GM18909 (cell line): ENCODE measurements at regions not wholly inside any gene's neighbourhood (a gene's known extent, or its start where the extent isn't known, plus 50 kb on each side); places are given as distances from the start of the nearest gene placed in this dataset.

Experiments used
- ATAC-seq: cut with Tn5 transposase; IDR thresholded peaks from one replicate; pipeline ENCODE4 v1.9.1; 2021; ENCODE audit warnings: mild to moderate bottlenecking; ENCODE audit not compliant: unreplicated experiment, poor library complexity

- ATAC-seq, result no peak
Observed at GRCh38 chr6:120675886-120676285, 658.4 kb downstream of the TBC1D32 start.

DNA sequence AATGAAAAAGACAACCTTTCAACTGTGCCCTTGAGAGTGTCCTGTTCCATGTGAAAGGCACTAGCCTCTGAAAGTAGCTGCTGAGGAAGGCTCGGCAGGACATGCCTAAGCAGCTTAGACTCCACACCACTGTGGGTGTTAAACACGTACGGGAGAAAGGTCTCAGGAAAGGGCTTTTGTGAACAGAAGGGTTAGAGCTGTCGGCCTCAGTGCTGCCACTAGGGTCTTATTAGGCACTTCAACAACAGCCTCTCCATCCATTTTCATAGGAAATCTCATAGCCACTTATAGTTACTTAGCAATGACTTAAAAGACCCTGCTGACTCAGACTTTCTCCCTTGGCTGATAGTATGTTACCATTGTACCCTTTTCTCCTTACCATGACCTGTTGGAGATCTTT, 662.8 kb downstream of the TBC1D32 start:
- ATAC-seq, result no peak

DNA sequence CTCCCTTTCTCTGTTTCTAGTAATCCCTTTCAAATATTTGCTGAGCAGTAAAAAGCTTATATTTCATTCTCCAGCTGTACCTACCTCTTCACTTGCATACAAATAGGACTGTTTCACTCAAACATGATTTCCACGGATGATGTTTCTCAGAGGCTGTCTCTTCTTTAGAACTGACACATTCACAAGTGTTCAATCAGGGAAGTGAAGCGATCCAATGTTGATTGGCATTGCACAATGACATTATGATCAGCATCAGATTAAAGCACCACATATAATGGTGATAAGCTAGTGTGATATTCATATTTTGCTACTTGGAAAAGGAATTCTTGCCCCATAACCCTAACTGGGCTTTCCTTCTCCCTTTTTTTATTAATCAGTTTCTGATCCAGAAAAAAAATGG, 681.8 kb downstream of the TBC1D32 start:
- no peak for ATAC-seq

GRCh38 chr6:120648713-120649112, 685.6 kb downstream of the TBC1D32 start:
- ATAC-seq, result no peak

DNA sequence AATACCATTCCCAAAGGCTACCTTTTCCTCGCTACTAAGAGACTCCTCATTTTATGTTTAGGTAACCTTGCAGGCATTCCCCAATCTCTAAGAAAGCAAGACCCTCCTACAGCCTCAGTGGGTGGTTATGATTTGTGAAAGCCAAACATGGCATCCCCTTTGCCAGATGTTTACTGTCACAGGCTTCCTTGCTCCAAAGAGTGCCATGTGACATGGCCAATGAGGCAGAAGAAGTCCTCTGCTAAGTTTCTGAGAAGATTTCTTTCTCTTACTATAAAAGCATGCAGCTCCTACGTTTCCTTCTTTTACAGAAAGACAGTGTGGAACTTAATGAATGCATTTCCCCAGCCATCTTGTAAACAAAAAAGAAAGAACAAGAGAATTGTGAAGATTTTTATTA, 688.2 kb downstream of the TBC1D32 start:
- no peak for ATAC-seq

DNA sequence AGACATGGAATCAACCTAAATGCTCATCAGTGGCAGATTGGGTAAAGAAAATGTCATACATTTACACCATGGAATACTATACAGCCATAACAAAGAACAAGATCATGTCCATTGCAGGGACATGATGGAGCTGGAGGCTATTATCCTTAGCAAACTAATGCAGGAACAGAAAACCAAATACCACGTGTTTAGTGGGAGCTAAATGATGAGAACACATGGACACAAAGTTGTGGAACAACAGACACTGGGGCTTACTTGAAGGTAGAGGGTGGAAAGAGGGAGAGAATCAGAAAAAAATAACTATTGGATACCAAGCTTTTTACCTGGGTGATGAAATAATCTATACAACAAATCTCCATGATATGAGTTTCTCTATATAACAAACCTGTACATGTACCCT, 701.3 kb downstream of the TBC1D32 start:
- no peak for ATAC-seq

GRCh38 chr6:120627612-120628011, 706.7 kb downstream of the TBC1D32 start:
- no peak for ATAC-seq

- ATAC-seq, result no peak
Observed at GRCh38 chr6:120622127-120622631, 712.1 kb downstream of the TBC1D32 start.

- ATAC-seq, result no peak
Observed at GRCh38 chr6:120620900-120621299, 713.4 kb downstream of the TBC1D32 start.

DNA sequence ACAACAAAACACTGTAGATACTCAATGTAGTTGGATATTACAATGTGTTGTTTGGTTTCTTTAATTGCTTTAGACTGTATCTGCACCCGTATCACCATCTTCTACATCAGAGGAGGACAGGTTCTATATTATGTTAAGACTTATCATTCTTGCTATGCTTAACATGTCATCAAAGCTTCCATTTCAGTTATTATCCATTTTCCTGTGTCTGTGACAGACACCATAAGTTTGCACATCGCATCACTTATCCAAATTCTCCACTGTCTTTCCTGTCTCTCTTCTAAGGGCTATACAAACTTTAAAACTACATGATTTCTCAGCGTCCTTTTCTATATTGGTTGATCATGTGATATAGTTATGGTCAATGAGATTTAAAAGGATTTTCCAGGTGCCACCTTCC, 719.0 kb downstream of the TBC1D32 start:
- no peak for ATAC-seq

GRCh38 chr6:120614723-120615122, 719.6 kb downstream of the TBC1D32 start:
- no peak for ATAC-seq

DNA sequence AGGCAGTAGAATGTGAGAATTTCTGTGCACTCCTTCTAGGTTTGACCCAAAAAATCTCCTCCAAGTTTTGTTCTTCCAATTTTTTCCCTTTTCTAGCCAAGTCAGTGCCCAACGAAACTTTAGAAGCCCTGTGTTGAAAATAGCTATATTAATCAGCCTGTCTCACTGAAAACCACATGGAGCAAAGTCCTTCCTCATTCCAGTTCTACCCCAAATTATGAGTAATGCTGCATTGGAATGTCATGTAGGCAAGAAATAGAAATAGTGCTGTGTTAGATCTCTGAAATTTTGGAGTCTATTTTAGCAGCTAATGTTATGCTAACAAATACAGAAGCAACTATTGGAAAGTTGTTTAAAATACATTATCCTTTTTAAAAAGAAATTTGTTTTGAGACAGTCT, 725.5 kb downstream of the TBC1D32 start:
- ATAC-seq, result no peak

DNA sequence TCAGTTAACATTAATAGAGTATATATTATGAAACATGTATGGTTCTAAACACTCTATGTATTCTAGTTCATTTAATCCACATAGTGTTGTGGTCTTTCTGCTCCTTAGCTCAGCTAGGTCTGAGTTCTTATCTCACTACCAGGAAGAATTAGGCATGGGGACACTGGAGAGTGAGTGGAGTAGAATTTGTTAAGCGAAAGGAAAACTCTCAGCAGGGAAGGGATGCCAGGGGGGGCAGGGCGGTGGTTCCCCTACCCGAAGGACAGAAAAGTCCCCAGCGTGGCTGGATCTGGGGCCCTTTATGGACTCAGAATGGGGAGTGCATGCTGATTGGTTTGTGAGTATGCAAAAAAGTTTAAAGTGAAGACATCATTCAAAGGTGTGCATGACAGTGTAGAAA, 727.5 kb downstream of the TBC1D32 start:
- no peak for ATAC-seq

- ATAC-seq, result no peak
Observed at GRCh38 chr6:120604510-120604909, 729.8 kb downstream of the TBC1D32 start.

DNA sequence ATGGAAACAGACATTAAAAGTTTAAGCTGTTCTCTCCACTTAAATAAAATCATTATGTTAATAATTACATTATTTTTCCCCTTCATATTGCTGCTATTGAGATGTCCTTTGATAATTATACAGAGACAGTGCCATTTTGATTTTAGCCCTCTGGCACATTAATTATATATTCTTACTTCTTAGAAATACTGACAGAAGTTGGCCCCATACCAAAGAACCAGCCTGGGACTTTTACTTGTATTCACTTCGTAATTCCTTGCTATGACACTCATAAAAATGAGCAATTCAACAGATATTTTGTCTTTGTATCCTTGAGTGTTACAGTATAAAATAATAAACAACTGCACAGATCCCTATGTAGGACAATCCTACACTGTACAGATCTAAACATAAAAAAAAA, 743.7 kb downstream of the TBC1D32 start:
- ATAC-seq, result no peak

DNA sequence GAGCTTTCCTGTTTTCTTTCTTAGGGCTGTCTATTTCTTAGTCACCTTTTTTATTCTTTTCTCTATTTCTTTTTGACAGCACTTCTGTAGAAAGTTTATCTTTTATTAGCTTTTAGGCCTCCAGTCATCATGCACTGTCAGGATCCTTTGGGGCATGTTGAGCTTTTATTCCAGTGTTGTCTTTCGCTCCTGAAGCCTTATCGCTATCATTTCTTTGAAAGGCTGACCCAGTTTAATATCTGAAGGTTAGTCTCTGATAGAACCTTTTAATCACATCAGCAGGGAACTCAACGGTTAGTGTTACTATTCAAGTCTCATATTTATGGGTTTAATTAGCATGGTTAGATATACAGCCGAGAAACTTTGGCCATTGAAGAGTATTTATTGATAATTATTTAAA, 745.9 kb downstream of the TBC1D32 start:
- ATAC-seq, result no peak

GRCh38 chr6:120587381-120587780, 746.9 kb downstream of the TBC1D32 start:
- ATAC-seq, result no peak

- ATAC-seq, result no peak
Observed at GRCh38 chr6:120584111-120584760, 750.0 kb downstream of the TBC1D32 start.

GRCh38 chr6:120576061-120576460, 758.2 kb downstream of the TBC1D32 start:
- ATAC-seq, result no peak

DNA sequence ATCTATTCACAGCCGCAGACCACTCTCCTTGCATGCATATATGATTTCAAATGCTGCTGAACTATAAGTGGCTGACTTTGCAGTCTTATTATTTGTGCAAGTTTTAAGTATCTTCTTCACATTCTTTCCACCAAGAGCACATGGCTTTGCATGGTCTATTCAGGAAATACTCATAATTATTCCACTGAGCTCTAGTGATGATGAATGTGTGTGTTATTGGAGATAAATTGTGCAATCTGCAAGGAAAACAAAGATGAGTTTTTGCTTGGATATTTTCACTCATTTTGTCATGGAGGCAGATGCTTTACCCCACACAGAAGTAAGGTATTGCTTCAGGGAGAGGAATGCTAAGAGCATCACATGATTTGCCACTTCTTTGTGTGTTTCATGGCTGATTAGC, 764.6 kb downstream of the TBC1D32 start:
- no peak for ATAC-seq

DNA sequence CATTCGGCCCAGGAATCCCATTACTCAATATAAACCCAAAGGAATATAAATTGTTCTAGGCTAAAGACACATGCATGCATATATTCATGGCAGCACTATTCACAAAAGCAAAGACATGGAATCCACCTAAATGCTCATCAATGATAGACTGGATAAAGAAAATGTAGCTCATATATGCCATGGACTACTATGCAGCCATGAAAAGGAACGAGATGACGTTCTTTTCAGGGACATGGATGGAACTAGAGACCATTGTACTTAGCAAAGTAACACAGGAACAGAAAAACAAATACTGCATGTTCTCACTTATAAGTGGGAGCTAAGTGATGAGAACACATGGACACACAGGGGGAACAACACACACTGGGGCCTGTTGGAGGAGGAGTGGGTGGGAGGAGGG, 769.5 kb downstream of the TBC1D32 start:
- ATAC-seq, result no peak

DNA sequence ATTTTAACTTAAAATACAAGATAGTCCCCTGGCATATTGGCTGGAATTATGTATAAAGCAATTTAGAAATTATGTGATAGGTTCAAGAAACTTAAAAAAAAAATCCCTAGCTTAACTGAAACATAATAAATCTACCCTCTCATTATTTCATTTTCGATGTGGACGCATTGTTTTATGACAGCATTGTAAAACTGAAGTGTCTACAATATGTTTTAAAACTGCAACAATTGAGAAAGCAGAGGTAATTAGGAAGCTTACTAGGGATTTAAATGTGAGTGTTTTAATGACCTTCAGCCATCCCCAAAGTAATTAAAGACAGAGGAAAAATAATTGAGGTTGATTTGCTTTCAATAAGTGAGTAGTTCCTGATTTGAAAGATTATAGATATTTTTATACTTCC, 776.0 kb downstream of the TBC1D32 start:
- no peak for ATAC-seq

- no peak for ATAC-seq
Observed at GRCh38 chr6:120557554-120557953, 776.7 kb downstream of the TBC1D32 start.
